HL-60 (cell line): ENCODE measurements at regions not wholly inside any gene's neighbourhood (a gene's known extent, or its start where the extent isn't known, plus 50 kb on each side); places are given as distances from the start of the nearest gene placed in this dataset.

Experiments used
- REST ChIP-seq: IDR thresholded peaks from 2 replicates; pipeline ENCODE4 v1.6.1; 2012; ENCODE audit warnings: low read depth; ENCODE audit not compliant: insufficient replicate concordance
- TF ChIP-seq, protein P1 (sequence below): IDR thresholded peaks from one replicate; pipeline ENCODE4 v1.5.1; 2011; ENCODE audit warnings: low read length, control low read depth, inconsistent platforms; ENCODE audit not compliant: insufficient read depth

DNA sequence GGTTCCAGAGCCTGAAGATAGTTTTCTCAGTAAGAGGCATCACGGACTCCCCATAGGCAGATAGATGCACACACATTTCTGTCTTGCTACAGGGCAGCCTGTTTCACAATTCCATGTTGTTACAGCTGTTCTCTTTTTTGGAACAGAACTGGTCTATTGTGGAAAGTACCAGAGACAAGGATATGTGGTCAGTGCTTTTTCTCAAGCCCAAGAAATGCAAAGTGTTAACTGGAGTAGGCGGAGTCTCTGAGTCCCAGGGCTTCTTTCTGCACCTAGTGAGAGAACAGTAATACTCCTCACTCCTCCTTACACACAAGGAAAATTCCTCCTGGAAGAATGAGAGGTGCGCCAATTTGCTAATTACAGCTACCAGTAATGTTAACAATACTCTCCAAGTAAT, 141.6 kb upstream of the ARGLU1 start:
- TF ChIP-seq, protein P1, sequence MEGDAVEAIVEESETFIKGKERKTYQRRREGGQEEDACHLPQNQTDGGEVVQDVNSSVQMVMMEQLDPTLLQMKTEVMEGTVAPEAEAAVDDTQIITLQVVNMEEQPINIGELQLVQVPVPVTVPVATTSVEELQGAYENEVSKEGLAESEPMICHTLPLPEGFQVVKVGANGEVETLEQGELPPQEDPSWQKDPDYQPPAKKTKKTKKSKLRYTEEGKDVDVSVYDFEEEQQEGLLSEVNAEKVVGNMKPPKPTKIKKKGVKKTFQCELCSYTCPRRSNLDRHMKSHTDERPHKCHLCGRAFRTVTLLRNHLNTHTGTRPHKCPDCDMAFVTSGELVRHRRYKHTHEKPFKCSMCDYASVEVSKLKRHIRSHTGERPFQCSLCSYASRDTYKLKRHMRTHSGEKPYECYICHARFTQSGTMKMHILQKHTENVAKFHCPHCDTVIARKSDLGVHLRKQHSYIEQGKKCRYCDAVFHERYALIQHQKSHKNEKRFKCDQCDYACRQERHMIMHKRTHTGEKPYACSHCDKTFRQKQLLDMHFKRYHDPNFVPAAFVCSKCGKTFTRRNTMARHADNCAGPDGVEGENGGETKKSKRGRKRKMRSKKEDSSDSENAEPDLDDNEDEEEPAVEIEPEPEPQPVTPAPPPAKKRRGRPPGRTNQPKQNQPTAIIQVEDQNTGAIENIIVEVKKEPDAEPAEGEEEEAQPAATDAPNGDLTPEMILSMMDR: no peak
- TF ChIP-seq REST: no peak
